DOHH2 (cell line): ENCODE measurements at regions not wholly inside any gene's neighbourhood (a gene's known extent, or its start where the extent isn't known, plus 50 kb on each side); places are given as distances from the start of the nearest gene placed in this dataset.

ENCODE experiments used
- H3F3A ChIP-seq: fragments of 200-600 bp; sonication (generic), shearing (Covaris generic); 2 replicates; pipeline ENCODE4 v1.6.0; 2016; ENCODE audit warnings: antibody characterized with exemption, mild to moderate bottlenecking; ENCODE audit not compliant: control insufficient read depth, insufficient read depth
- H3K27ac ChIP-seq: fragments of 200-600 bp; sonication (generic); 2 replicates; pipeline ENCODE4 v1.5.1; 2014; ENCODE audit warnings: low read depth, mild to moderate bottlenecking, low read length, moderate library complexity
- H3K27me3 ChIP-seq: fragments of 200-600 bp; sonication (generic); 2 replicates; pipeline ENCODE4 v1.6.1; 2014; ENCODE audit warnings: mild to moderate bottlenecking, low read length, mixed read lengths; ENCODE audit not compliant: control insufficient read depth
- H3K36me3 ChIP-seq: fragments of 200-600 bp; sonication (generic); 2 replicates; pipeline ENCODE4 v1.6.1; 2014; ENCODE audit warnings: mild to moderate bottlenecking, low read length, moderate library complexity, mixed read lengths; ENCODE audit not compliant: control insufficient read depth
- H3K4me1 ChIP-seq: fragments of 200-600 bp; sonication (generic); 2 replicates; pipeline ENCODE4 v1.6.1; 2014; ENCODE audit warnings: mild to moderate bottlenecking, low read length, mixed read lengths; ENCODE audit not compliant: control insufficient read depth
- H3K4me2 ChIP-seq: fragments of 200-600 bp; sonication (generic); 2 replicates; pipeline ENCODE4 v1.6.0; 2014; ENCODE audit warnings: mild to moderate bottlenecking, low read length, moderate library complexity
- H3K4me3 ChIP-seq: fragments of 200-600 bp; sonication (generic); 2 replicates; pipeline ENCODE4 v1.5.1; 2014; ENCODE audit warnings: mild to moderate bottlenecking, low read length, mixed read lengths
- H3K79me2 ChIP-seq: fragments of 200-600 bp; sonication (generic); 2 replicates; pipeline ENCODE4 v1.6.1; 2014; ENCODE audit warnings: mild to moderate bottlenecking, low read length, mixed read lengths; ENCODE audit not compliant: control insufficient read depth
- H3K9me2 ChIP-seq: fragments of 200-600 bp; sonication (generic); replicated peaks from 2 replicates; pipeline ENCODE4 v1.6.1; 2014; ENCODE audit warnings: mild to moderate bottlenecking, low read length, mixed read lengths; ENCODE audit not compliant: control insufficient read depth
- H3K9me3 ChIP-seq: fragments of 200-600 bp; sonication (generic); 2 replicates; pipeline ENCODE4 v1.6.1; 2014; ENCODE audit warnings: antibody characterized with exemption, low read length, mixed read lengths; ENCODE audit not compliant: control insufficient read depth, insufficient read depth
- H4K20me1 ChIP-seq: fragments of 200-600 bp; sonication (generic); 2 replicates; pipeline ENCODE4 v1.6.0; 2014; ENCODE audit warnings: low read depth, mild to moderate bottlenecking, antibody characterized with exemption, low read length, moderate library complexity; ENCODE audit not compliant: control insufficient read depth, insufficient read depth
- CTCF ChIP-seq: fragments of 200-600 bp; sonication (generic); IDR thresholded peaks from one replicate; pipeline ENCODE4 v1.5.1; 2014; ENCODE audit warnings: antibody characterized with exemption, mild to moderate bottlenecking, low read depth, low read length; ENCODE audit not compliant: poor library complexity, severe bottlenecking
- EZH2phosphoT487 ChIP-seq: fragments of 200-600 bp; sonication (generic); IDR thresholded peaks from 2 replicates; pipeline ENCODE4 v1.6.1; 2017; ENCODE audit warnings: borderline replicate concordance, mild to moderate bottlenecking, antibody characterized with exemption, low read length, moderate library complexity, mixed read lengths

DNA sequence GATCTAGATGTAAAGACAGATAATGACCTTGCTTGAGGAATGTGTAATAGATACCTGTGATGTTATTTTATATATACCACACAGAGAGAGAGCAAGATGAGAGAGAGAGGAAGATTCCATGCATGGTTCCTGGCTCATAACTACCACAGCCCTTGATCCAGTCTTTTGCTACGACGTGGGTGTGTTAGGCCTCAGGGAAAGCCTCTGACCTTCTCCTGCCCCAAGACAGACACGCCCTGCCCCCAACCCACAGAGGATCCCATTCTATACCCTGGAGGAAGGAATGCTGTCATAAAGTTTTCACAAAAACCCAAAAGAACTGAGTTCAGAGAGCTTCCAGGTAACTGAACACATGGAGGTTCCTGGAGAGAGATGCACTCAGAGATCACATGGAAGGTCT, 193.1 kb downstream of the ZEB2 start:
- Histone ChIP-seq H3K27ac (no peak overlapping the region), H3K4me2 (no peak overlapping the region), H3K27me3 (no peaks in the 10 kb centered on the region), H3K79me2 (peaks cover 99% of the 10 kb centered on the region), H3K36me3 (peaks cover 44% of the 10 kb centered on the region), H3F3A (peaks cover 13% of the 10 kb centered on the region), H4K20me1 (no peaks in the 10 kb centered on the region), H3K4me3 (no peak overlapping the region), H3K9me2 (no peaks in the 10 kb centered on the region), H3K9me3 (peaks cover 14% of the 10 kb centered on the region), H3K4me1 (peaks cover 80% of the 10 kb centered on the region)
- TF ChIP-seq EZH2phosphoT487 (no peak), CTCF (no peak)

- H3K9me3 ChIP-seq: peaks cover 14% of the 10 kb centered on the region
- no peaks in the 10 kb centered on the region for H4K20me1 ChIP-seq
- H3K79me2 ChIP-seq: peaks cover 99% of the 10 kb centered on the region
- no peaks in the 10 kb centered on the region for H3K27me3 ChIP-seq
- H3K36me3 ChIP-seq: peaks cover 38% of the 10 kb centered on the region
- H3K4me3 ChIP-seq: peak overlapping the region; percentile 68
- H3K27ac ChIP-seq: peak overlapping the region; percentile 80
- no peak for TF ChIP-seq CTCF
- TF ChIP-seq EZH2phosphoT487: no peak
- H3K4me2 ChIP-seq: peak overlapping the region; percentile 86
- H3K4me1 ChIP-seq: peaks cover 82% of the 10 kb centered on the region
- no peaks in the 10 kb centered on the region for H3K9me2 ChIP-seq
- peaks cover 11% of the 10 kb centered on the region for H3F3A ChIP-seq
Measured at GRCh38 chr2:144325086-144325485, 194.8 kb downstream of the ZEB2 start.

DNA sequence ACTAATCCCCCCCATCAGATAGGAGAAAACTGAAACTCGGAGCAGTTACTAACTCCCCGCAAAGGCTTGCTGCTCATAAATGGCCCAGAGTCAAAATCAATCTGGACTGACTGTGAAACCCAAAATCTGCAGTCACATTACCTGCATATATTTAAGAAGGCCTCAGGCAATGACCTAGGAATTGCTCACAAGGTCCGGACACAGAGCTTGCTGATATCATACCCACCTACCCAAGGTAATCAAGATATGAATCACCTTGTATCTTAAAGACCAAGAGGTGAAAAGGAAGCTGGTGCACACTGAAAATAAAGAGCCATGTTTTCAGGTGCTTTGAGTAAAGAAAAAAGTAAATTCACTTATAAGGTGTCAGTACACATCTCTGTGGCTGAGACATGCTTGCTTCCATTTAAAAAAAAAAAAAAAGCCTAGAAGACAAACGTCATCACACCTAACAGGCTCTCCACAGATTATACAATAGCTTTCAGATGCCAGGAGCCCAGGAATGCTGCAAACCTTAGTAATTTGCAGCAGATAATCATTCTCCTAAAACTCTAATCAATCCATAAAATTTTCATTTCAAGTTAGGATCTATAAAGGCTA, 195.4 kb downstream of the ZEB2 start:
- Histone ChIP-seq H4K20me1 (no peaks in the 10 kb centered on the region), H3K36me3 (peaks cover 36% of the 10 kb centered on the region), H3K9me2 (no peaks in the 10 kb centered on the region), H3K4me3 (peak overlapping the region; percentile 68), H3K27me3 (no peaks in the 10 kb centered on the region), H3K4me1 (peaks cover 77% of the 10 kb centered on the region), H3F3A (peaks cover 11% of the 10 kb centered on the region), H3K4me2 (peak overlapping the region; percentile 86), H3K27ac (peak overlapping the region; percentile 80), H3K79me2 (peaks cover 99% of the 10 kb centered on the region), H3K9me3 (peaks cover 14% of the 10 kb centered on the region)
- TF ChIP-seq EZH2phosphoT487 (no peak), CTCF (no peak)
